Caco-2 (cell line): ENCODE measurements at regions not wholly inside any gene's neighbourhood (a gene's known extent, or its start where the extent isn't known, plus 50 kb on each side); places are given as distances from the start of the nearest gene placed in this dataset.
"Not testable (repeated sequence)": the region's sequence is repeated elsewhere in the genome, so short reads cannot be mapped to it uniquely, and the experiment has no call there.

ENCODE experiments used
- BruUV-seq: library from RNA; stranded (reverse); fragments of 400-500 nt; replicated peaks from 2 replicates; lab custom pipeline; 2021; lab: Mats Ljungman, UMichigan
- CTCF ChIA-PET: fragments of 300-600 bp; sonication (Branson Sonifier 250); formaldehyde crosslinking; loops from one replicate; lab custom pipeline; 2022; ENCODE audit warnings: antibody characterized with exemption; lab: Charles Lee
- POLR2A ChIA-PET: fragments of 300-600 bp; sonication (Branson Sonifier 250); formaldehyde crosslinking; loops from one replicate; lab custom pipeline; 2022; ENCODE audit warnings: antibody characterized with exemption; lab: Charles Lee
- DNase-seq, 2 experiments: peaks; one replicate each; pipeline versions ENCODE4 v3.0.0 to v3.0.0-alpha.2; 2020 to 2022
- H3K27me3 ChIP-seq: replicated peaks from 2 replicates; pipeline ENCODE4 v1.6.0; 2011; ENCODE audit warnings: low read length; ENCODE audit not compliant: control insufficient read depth, insufficient read depth
- H3K36me3 ChIP-seq: 2 replicates; pipeline ENCODE4 v1.5.1; 2011; ENCODE audit warnings: low read length; ENCODE audit not compliant: control insufficient read depth, insufficient read depth
- H3K4me1 ChIP-seq: fragments of 250-450 bp; sonication (Bioruptor Pico); 2 replicates; pipeline ENCODE4 v1.5.1; 2020; ENCODE audit warnings: mild to moderate bottlenecking
- H3K4me3 ChIP-seq: 2 replicates; pipeline ENCODE4 v1.5.1; 2011; ENCODE audit warnings: low read depth, mild to moderate bottlenecking, control low read depth, low read length
- H3K9me3 ChIP-seq: fragments of 250-450 bp; sonication (Bioruptor Pico); 2 replicates; pipeline ENCODE4 v1.5.1; 2020; ENCODE audit warnings: mild to moderate bottlenecking, moderate library complexity
- H3K27ac Mint-ChIP-seq: one replicate; pipeline ENCODE4 v1.8.0; 2022; ENCODE audit warnings: mixed read lengths; ENCODE audit not compliant: unreplicated experiment
- H3K27me3 Mint-ChIP-seq: one replicate; pipeline ENCODE4 v1.8.0; 2022; ENCODE audit warnings: mixed read lengths; ENCODE audit not compliant: insufficient read depth, unreplicated experiment
- H3K36me3 Mint-ChIP-seq: one replicate; pipeline ENCODE4 v1.8.0; 2022; ENCODE audit warnings: mild to moderate bottlenecking, mixed read lengths; ENCODE audit not compliant: insufficient read depth, unreplicated experiment
- H3K4me1 Mint-ChIP-seq: one replicate; pipeline ENCODE4 v1.8.0; 2022; ENCODE audit warnings: low read depth, mixed read lengths; ENCODE audit not compliant: unreplicated experiment
- H3K4me3 Mint-ChIP-seq: one replicate; pipeline ENCODE4 v1.8.0; 2022; ENCODE audit warnings: mild to moderate bottlenecking, moderate library complexity, mixed read lengths; ENCODE audit not compliant: unreplicated experiment
- H3K9me3 Mint-ChIP-seq: one replicate; pipeline ENCODE4 v1.8.0; 2022; ENCODE audit warnings: mixed read lengths; ENCODE audit not compliant: unreplicated experiment
- CTCF ChIP-seq, 2 experiments: fragments of 200-600 bp in 1 of 2; IDR thresholded peaks; 1 replicate in 1 of 2; 2 replicates in 1 of 2; pipeline versions ENCODE4 v1.5.1 to v1.8.0; 2011 to 2022; ENCODE audit warnings: antibody characterized with exemption in 1 of 2, control low read depth in 1 of 2, inconsistent platforms in 1 of 2, low read depth in 1 of 2, low read length in 1 of 2, mild to moderate bottlenecking in 1 of 2, moderate library complexity in 1 of 2; ENCODE audit not compliant: insufficient read depth in 1 of 2, severe bottlenecking in 1 of 2, unreplicated experiment in 1 of 2
- intact Hi-C: fragments of 100-400 bp; cut with micrococcal nuclease; formaldehyde crosslinking; loops from one replicate; pipeline ENCODE4 v1.10.0; 2022; ENCODE audit not compliant: unreplicated experiment

GRCh38 chr4:138338840-138339239 lies 96.7 kb upstream of the SLC7A11 start:
- H3K4me1 Mint-ChIP-seq = peaks cover 9% of the 10 kb centered on the region

DNA sequence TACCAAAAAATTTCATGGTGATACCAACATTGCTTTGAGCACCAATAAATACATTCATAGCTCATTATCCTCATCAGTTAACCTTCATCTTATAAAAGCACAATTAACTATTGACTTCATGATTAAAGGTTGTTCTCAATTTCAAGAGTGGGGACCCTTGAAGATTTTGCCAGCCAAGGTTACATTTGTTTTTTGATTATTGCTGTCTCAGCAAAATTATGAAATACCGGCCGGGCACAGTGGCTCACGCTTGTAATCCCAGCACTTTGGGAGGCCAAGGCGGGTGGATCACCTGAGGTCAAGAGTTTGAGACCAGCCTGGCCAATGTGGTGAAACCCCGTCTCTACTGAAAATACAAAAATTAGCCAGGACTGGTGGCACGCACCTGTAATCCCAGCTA lies 96.1 kb upstream of the SLC7A11 start:
- H3K27me3 ChIP-seq, H3K9me3 Mint-ChIP-seq, DNase-seq, CTCF ChIA-PET, intact Hi-C loops, H3K9me3 ChIP-seq, POLR2A ChIA-PET, BruUV-seq, H3K36me3 Mint-ChIP-seq, H3K36me3 ChIP-seq, H3K27ac Mint-ChIP-seq, H3K4me3 Mint-ChIP-seq, H3K4me1 Mint-ChIP-seq, H3K27me3 Mint-ChIP-seq, H3K4me3 ChIP-seq: not testable (repeated sequence)
- peaks cover 11% of the 10 kb centered on the region; the same call in 1 of the 2 replicates for H3K4me1 ChIP-seq

More at GRCh38 chr4:138338840-138339239, 96.7 kb upstream of the SLC7A11 start:
- Histone ChIP-seq H3K36me3 (no peaks in the 10 kb centered on the region), H3K4me1 (peaks cover 11% of the 10 kb centered on the region; the same call in 1 of the 2 replicates), H3K27me3 (no peaks in the 10 kb centered on the region), H3K9me3 (no peaks in the 10 kb centered on the region), H3K4me3 (no peak overlapping the region)
- no TSS peak for BruUV-seq
- ChIA-PET CTCF (no interaction called here), POLR2A (no interaction called here)
- no peaks in the 10 kb centered on the region for H3K9me3 Mint-ChIP-seq
- H3K27me3 Mint-ChIP-seq = no peaks in the 10 kb centered on the region
- H3K36me3 Mint-ChIP-seq = no peaks in the 10 kb centered on the region
- TF ChIP-seq CTCF (IDR thresholded peaks at IDR 0.05; ENCODE audit: insufficient read depth in 1 of 2, low read depth in 1 of 2, low read length in 1 of 2, severe bottlenecking in 1 of 2, unreplicated experiment in 1 of 2) = no peak
- no peak for DNase-seq
- H3K27ac Mint-ChIP-seq = no peak overlapping the region
- intact Hi-C loops = no loop called here
- H3K4me3 Mint-ChIP-seq = no peak overlapping the region

GRCh38 chr4:138334346-138335016 lies 92.3 kb upstream of the SLC7A11 start:
- POLR2A ChIA-PET = no interaction called here
- H3K4me1 ChIP-seq = peaks cover 11% of the 10 kb centered on the region; the same call in 1 of the 2 replicates
- H3K27me3 ChIP-seq = no peaks in the 10 kb centered on the region
- no peak overlapping the region for H3K27ac Mint-ChIP-seq
- H3K9me3 Mint-ChIP-seq = no peaks in the 10 kb centered on the region
- no peak overlapping the region for H3K4me3 Mint-ChIP-seq
- H3K9me3 ChIP-seq = no peaks in the 10 kb centered on the region
- intact Hi-C loops = no loop called here
- H3K36me3 ChIP-seq = no peaks in the 10 kb centered on the region
- H3K4me3 ChIP-seq = no peak overlapping the region
- H3K36me3 Mint-ChIP-seq = no peaks in the 10 kb centered on the region
- peaks cover 7% of the 10 kb centered on the region for H3K4me1 Mint-ChIP-seq
- H3K27me3 Mint-ChIP-seq = no peaks in the 10 kb centered on the region
- CTCF ChIA-PET = no interaction called here
- DNase-seq = peak in 1 of 2 experiments; percentile 44
- BruUV-seq = no TSS peak
- TF ChIP-seq CTCF (IDR thresholded peaks at IDR 0.05; ENCODE audit: insufficient read depth in 1 of 2, low read depth in 1 of 2, low read length in 1 of 2, severe bottlenecking in 1 of 2, unreplicated experiment in 1 of 2) = no peak

- H3K9me3 ChIP-seq, POLR2A ChIA-PET, H3K36me3 Mint-ChIP-seq, H3K36me3 ChIP-seq, H3K4me3 ChIP-seq, H3K27me3 ChIP-seq, H3K27me3 Mint-ChIP-seq, H3K4me3 Mint-ChIP-seq, DNase-seq, H3K9me3 Mint-ChIP-seq, H3K27ac Mint-ChIP-seq, intact Hi-C loops, CTCF ChIA-PET, BruUV-seq: not testable (repeated sequence)
- H3K4me1 ChIP-seq = peaks cover 11% of the 10 kb centered on the region; the same call in 1 of the 2 replicates
- H3K4me1 Mint-ChIP-seq = peaks cover 13% of the 10 kb centered on the region
Observed at GRCh38 chr4:138332415-138332814, 90.3 kb upstream of the SLC7A11 start.
